ENCODE measurements at regions not wholly inside any gene's neighbourhood (a gene's known extent, or its start where the extent isn't known, plus 50 kb on each side); places are given as distances from the start of the nearest gene placed in this dataset.

DNA sequence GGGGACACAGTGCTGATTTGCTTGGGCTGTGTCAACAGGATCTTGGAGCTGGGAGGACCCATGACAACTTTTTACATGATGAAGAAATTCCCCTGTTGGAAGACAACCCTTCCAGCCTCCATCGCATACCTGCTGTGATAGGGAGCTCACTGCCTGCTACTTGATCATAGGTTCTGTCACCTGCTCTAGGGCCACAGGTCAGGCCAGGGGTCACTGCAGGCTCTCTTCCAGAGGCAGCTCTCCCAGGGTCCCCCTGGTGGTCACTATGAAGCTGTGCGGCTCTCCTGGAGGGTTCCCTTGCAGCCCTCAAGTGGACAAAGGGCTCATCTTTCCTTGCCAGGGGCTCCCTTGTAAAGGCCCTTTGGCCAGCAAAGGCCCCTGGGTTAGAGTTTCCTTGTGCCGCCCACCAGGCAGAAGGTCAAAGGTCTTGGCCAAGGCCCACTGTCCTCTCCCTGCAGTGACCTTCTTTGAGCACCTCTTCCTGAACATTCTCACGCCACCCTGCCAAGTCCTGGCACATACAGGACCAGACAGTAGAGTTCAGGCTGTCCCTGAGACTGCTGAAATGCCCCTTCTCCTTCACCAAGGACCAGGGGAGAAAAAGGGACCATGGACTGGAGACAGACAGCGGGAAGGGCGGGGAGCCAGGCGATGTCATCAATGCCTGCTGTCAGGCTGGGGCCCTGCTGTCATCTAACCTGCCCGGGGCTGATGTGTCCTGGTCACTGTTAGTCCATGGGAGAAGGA lies 345.1 kb downstream of the DYSF start:
- BruUV-seq (replicated peaks): no TSS peak
- peak; percentile 71 to 87 (median 79) for DNase-seq (ENCODE audit: extremely low read depth in 1 of 4, low spot score in 3 of 4)
- 11% methylated on average over 8 of the region's 8 CpGs for WGBS (ENCODE audit: insufficient coverage, low coverage, missing lambda C conversion rate)
- in situ Hi-C loops (cut with MboI): no loop called here
- Histone ChIP-seq H3K4me3 (no peak overlapping the region), H3K9ac (ENCODE audit: insufficient read depth in 1 of 2, low read depth in 2 of 2, low read length in 2 of 2) (no peak overlapping the region), H2AFZ (ENCODE audit: low read depth, low read length) (no peak overlapping the region), H3K9me1 (ENCODE audit: control insufficient read depth, insufficient read depth, low read length) (peaks cover 3% of the 10 kb centered on the region), H3K27ac (ENCODE audit: extremely low read depth, low read depth, low read length) (no peak overlapping the region), H3K4me2 (ENCODE audit: insufficient read depth, low read length) (no peak overlapping the region), H3K9me3 (replicated peaks; ENCODE audit: control insufficient read depth, insufficient read depth, low read depth, low read length) (no peaks in the 10 kb centered on the region), H3K79me2 (ENCODE audit: control insufficient read depth, insufficient read depth, low read length) (no peaks in the 10 kb centered on the region), H4K20me1 (replicated peaks; ENCODE audit: control insufficient read depth, insufficient read depth, low read length) (0 out of 2 replicates have a peak, but pooled peaks cover 7% of the 10 kb centered on the region), H3K36me3 (ENCODE audit: control insufficient read depth, insufficient read depth, low read length) (no peaks in the 10 kb centered on the region), H3K4me1 (replicated peaks in 1 of 2; ENCODE audit: control insufficient read depth in 2 of 2, insufficient read depth in 2 of 2, low read length in 2 of 2) (no peaks in the 10 kb centered on the region), H3K27me3 (ENCODE audit: control insufficient read depth in 2 of 2, insufficient read depth in 2 of 2, low read length in 2 of 2) (peaks cover 0 to 14% of the 10 kb centered on the region in 2 experiments; a peak in 1 of 5 replicates)
- FAIRE-seq: peak; percentile 87
- CTCF ChIA-PET (ENCODE audit: low intra/inter-chr PET ratio): interaction anchor here (0.6 to 1.1 kb wide), 8 partner anchors 108 to 339 kb away, joined by 3 to 5 read pairs (median 4); no protein-coding TSS in a partner anchor
- intact Hi-C loops (cut with micrococcal nuclease): loop anchor here (1.0 to 5.0 kb wide), 3 partner anchors 181 to 268 kb away; no protein-coding TSS in a partner anchor
- POLR2A ChIA-PET: interaction anchor here (0.5 to 1.0 kb wide), 4 partner anchors 10 to 621 kb away, joined by 3 to 5 read pairs (median 4); no protein-coding TSS in a partner anchor
- ATAC-seq: peak; percentile 97
- TF ChIP-seq NR2C2 (CRISPR knock-in tag; IDR thresholded peaks at IDR 0.05) (no peak), NR2C2 (tag; IDR thresholded peaks at IDR 0.05) (peak; percentile 77), U2AF2 (optimal IDR thresholded peaks at IDR 0.05; ENCODE audit: low read depth, low read length) (no peak), RB1 (IDR thresholded peaks at IDR 0.05; ENCODE audit: low read depth) (0 out of 2 replicates have a peak, but pooled peaks have one; percentile 29), BHLHE40 (IDR thresholded peaks at IDR 0.05; ENCODE audit: low read length) (0 out of 2 replicates have a peak, but pooled peaks have one; percentile 39), SMC3 (conservative IDR thresholded peaks at IDR 0.05; ENCODE audit: insufficient read depth, low read depth, low read length) (peak; percentile 91), XRCC5 (IDR thresholded peaks at IDR 0.05; ENCODE audit: low read depth, low read length) (peak; percentile 44; the same call in 1 of the 2 replicates), STAG1 (CRISPR knock-in tag; IDR thresholded peaks at IDR 0.05; ENCODE audit: borderline replicate concordance) (0 out of 2 replicates have a peak, but pooled peaks have one; percentile 14), NR2C1 (IDR thresholded peaks at IDR 0.05) (peak; percentile 71), NR2C1 (tag; IDR thresholded peaks at IDR 0.05) (peak; percentile 80), ZNF444 (CRISPR knock-in tag; IDR thresholded peaks at IDR 0.05) (no peak), RAD21 (CRISPR knock-in tag; conservative IDR thresholded peaks at IDR 0.05 in 1 of 2, IDR thresholded peaks at IDR 0.05 in 1 of 2) (peak; percentile 83 to 94), KLF16 (IDR thresholded peaks at IDR 0.05) (peak; percentile 52; the same call in 1 of the 2 replicates), CTBP1 (IDR thresholded peaks at IDR 0.05; ENCODE audit: borderline replicate concordance) (0 out of 2 replicates have a peak, but pooled peaks have one; percentile 11), JUND (IDR thresholded peaks at IDR 0.05; ENCODE audit: borderline replicate concordance, low read depth, low read length) (0 out of 2 replicates have a peak, but pooled peaks have one; percentile 14), JUND (tag; IDR thresholded peaks at IDR 0.05; ENCODE audit: borderline replicate concordance, low read depth, low read length) (no peak)
- TF ChIP-seq, protein P1, sequence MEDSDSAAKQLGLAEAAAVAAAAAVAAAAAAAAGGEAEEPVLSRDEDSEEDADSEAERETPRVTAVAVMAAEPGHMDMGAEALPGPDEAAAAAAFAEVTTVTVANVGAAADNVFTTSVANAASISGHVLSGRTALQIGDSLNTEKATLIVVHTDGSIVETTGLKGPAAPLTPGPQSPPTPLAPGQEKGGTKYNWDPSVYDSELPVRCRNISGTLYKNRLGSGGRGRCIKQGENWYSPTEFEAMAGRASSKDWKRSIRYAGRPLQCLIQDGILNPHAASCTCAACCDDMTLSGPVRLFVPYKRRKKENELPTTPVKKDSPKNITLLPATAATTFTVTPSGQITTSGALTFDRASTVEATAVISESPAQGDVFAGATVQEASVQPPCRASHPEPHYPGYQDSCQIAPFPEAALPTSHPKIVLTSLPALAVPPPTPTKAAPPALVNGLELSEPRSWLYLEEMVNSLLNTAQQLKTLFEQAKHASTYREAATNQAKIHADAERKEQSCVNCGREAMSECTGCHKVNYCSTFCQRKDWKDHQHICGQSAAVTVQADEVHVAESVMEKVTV (CRISPR knock-in tag; IDR thresholded peaks at IDR 0.05): peak; percentile 68

All from K562 (cell line).